GM12864 (cell line): ENCODE measurements at regions not wholly inside any gene's neighbourhood (a gene's known extent, or its start where the extent isn't known, plus 50 kb on each side); places are given as distances from the start of the nearest gene placed in this dataset.

Experiments
- DNase-seq: peaks from one replicate; pipeline ENCODE4 v3.0.0-alpha.2; 2011; ENCODE audit warnings: low read depth
- H3K4me3 ChIP-seq: 2 replicates; pipeline ENCODE4 v1.5.1; 2011; ENCODE audit warnings: mild to moderate bottlenecking, low read depth, low read length, control low read depth
- CTCF ChIP-seq: IDR thresholded peaks from 2 replicates; pipeline ENCODE4 v1.5.1; 2011; ENCODE audit warnings: low read depth, mild to moderate bottlenecking, moderate library complexity, low read length, control low read depth, inconsistent platforms; ENCODE audit errors: missing control alignments

- no peak for DNase-seq
- no peak for TF ChIP-seq CTCF
- H3K4me3 ChIP-seq = no peak overlapping the region
Observed at GRCh38 chr9:129486756-129487657, 133.9 kb downstream of the C9orf50 start.

GRCh38 chr9:129485145-129485774, 135.6 kb downstream of the C9orf50 start:
- H3K4me3 ChIP-seq = no peak overlapping the region
- TF ChIP-seq CTCF = no peak
- DNase-seq = no peak

- DNase-seq = no peak
- H3K4me3 ChIP-seq = no peak overlapping the region
- no peak for TF ChIP-seq CTCF
Observed at GRCh38 chr9:129484352-129485000, 136.4 kb downstream of the C9orf50 start.

GRCh38 chr9:129483415-129484351, 137.2 kb downstream of the C9orf50 start:
- TF ChIP-seq CTCF = no peak
- no peak for DNase-seq
- no peak overlapping the region for H3K4me3 ChIP-seq

- DNase-seq = no peak
- no peak for TF ChIP-seq CTCF
- no peak overlapping the region for H3K4me3 ChIP-seq
Observed at GRCh38 chr9:129482521-129483414, 138.1 kb downstream of the C9orf50 start.
